GM23338 (cell line): ENCODE measurements at regions not wholly inside any gene's neighbourhood (a gene's known extent, or its start where the extent isn't known, plus 50 kb on each side); places are given as distances from the start of the nearest gene placed in this dataset.

Source experiments
- CTCF ChIP-seq, 2 experiments: fragments of 200-600 bp in 1 of 2; sonication (generic) in 1 of 2; conservative IDR thresholded peaks; 2 replicates each; pipeline versions ENCODE4 v1.5.1 to v1.6.1; 2016 to 2017; ENCODE audit warnings: antibody characterized with exemption in 2 of 2, low read depth in 2 of 2, mild to moderate bottlenecking in 2 of 2, moderate library complexity in 1 of 2
- EZH2 ChIP-seq: fragments of 200-600 bp; sonication (generic); IDR thresholded peaks from one replicate; pipeline ENCODE4 v1.8.0; 2017; ENCODE audit warnings: antibody characterized with exemption, mild to moderate bottlenecking, low read depth; ENCODE audit not compliant: unreplicated experiment
- POLR2AphosphoS5 ChIP-seq: IDR thresholded peaks from 2 replicates; pipeline ENCODE4 v1.6.1; 2016; ENCODE audit warnings: antibody characterized with exemption, low read depth
- STAT1 ChIP-seq: IDR thresholded peaks from one replicate; pipeline ENCODE4 v1.6.1; 2016; ENCODE audit warnings: antibody characterized with exemption; ENCODE audit not compliant: unreplicated experiment
- ZNF331 ChIP-seq: fragments of 250-450 bp; sonication (Bioruptor Pico); IDR thresholded peaks from 2 replicates; pipeline ENCODE4 v1.5.0; 2020; ENCODE audit warnings: low read depth, mild to moderate bottlenecking, moderate library complexity
- TF ChIP-seq, protein P1 (sequence below): IDR thresholded peaks from one replicate; pipeline ENCODE4 v1.6.1; 2018; ENCODE audit warnings: antibody characterized with exemption; ENCODE audit not compliant: unreplicated experiment

DNA sequence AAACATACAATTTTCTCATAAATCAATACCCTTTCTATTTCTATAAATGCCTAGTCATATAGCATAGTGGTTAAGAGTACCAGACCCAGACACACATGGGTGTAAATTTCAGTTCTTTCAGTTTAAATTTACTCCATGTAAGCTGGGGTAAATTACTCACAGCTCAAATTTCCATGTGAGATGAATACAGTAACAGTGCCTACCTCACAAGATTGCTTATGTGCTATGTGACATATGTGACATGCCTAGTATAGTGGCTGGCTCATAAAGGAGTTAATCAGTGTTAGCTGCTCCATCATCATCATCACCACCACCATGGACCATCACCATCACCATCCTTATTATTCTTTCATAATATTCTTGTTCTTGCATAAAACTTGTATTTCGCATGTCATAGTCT lies 61.6 kb upstream of the CD302 start:
- TF ChIP-seq CTCF (conservative IDR thresholded peaks at IDR 0.05; ENCODE audit: low read depth in 2 of 2) = no peak
- TF ChIP-seq STAT1 = no peak
- TF ChIP-seq ZNF331 (CRISPR knock-in tag) = no peak
- no peak for TF ChIP-seq EZH2
- TF ChIP-seq, protein P1, sequence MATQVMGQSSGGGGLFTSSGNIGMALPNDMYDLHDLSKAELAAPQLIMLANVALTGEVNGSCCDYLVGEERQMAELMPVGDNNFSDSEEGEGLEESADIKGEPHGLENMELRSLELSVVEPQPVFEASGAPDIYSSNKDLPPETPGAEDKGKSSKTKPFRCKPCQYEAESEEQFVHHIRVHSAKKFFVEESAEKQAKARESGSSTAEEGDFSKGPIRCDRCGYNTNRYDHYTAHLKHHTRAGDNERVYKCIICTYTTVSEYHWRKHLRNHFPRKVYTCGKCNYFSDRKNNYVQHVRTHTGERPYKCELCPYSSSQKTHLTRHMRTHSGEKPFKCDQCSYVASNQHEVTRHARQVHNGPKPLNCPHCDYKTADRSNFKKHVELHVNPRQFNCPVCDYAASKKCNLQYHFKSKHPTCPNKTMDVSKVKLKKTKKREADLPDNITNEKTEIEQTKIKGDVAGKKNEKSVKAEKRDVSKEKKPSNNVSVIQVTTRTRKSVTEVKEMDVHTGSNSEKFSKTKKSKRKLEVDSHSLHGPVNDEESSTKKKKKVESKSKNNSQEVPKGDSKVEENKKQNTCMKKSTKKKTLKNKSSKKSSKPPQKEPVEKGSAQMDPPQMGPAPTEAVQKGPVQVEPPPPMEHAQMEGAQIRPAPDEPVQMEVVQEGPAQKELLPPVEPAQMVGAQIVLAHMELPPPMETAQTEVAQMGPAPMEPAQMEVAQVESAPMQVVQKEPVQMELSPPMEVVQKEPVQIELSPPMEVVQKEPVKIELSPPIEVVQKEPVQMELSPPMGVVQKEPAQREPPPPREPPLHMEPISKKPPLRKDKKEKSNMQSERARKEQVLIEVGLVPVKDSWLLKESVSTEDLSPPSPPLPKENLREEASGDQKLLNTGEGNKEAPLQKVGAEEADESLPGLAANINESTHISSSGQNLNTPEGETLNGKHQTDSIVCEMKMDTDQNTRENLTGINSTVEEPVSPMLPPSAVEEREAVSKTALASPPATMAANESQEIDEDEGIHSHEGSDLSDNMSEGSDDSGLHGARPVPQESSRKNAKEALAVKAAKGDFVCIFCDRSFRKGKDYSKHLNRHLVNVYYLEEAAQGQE = no peak
- no peak for TF ChIP-seq POLR2AphosphoS5
